Stomach (tissue), 8 donors: ENCODE measurements at regions not wholly inside any gene's neighbourhood (a gene's known extent, or its start where the extent isn't known, plus 50 kb on each side); places are given as distances from the start of the nearest gene placed in this dataset.

Experiments
- DNase-seq, 2 donors: peaks; one replicate each; pipeline versions ENCODE4 v3.0.0 to v3.0.0-alpha.2; 2013 to 2019
- H3K27ac ChIP-seq, 5 donors: fragments of 200-600 bp in 4 of 5; sonication (generic) in 4 of 5; one replicate each; pipeline ENCODE4 v1.5.1; 2013 to 2019; ENCODE audit warnings: mild to moderate bottlenecking in 1 of 5, moderate library complexity in 1 of 5
- H3K27me3 ChIP-seq, 3 donors: fragments of 200-600 bp; sonication (generic); one replicate each; pipeline ENCODE4 v1.5.1; 2017 to 2019; ENCODE audit warnings: mixed run types in 1 of 3
- H3K36me3 ChIP-seq, 4 donors: fragments of 200-600 bp; sonication (generic); 1 replicate in 3 of 4; 2 replicates in 1 of 4; pipeline ENCODE4 v1.5.1; 2016 to 2019
- H3K4me1 ChIP-seq, 4 donors: fragments of 200-600 bp; sonication (generic); one replicate each; pipeline ENCODE4 v1.5.1; 2016 to 2019
- H3K4me3 ChIP-seq, 4 donors: fragments of 200-600 bp; sonication (generic) in 3 of 4; one replicate each; pipeline ENCODE4 v1.5.1; 2016 to 2019; ENCODE audit warnings: mild to moderate bottlenecking in 1 of 4
- H3K9me3 ChIP-seq, 4 donors: fragments of 200-600 bp; sonication (generic); one replicate each; pipeline ENCODE4 v1.5.1; 2016 to 2019
- EP300 ChIP-seq: sonication (generic); formaldehyde crosslinking; IDR thresholded peaks from one replicate; pipeline ENCODE4 v1.6.1; 2017; ENCODE audit warnings: antibody characterized with exemption
- POLR2A ChIP-seq, 4 donors: fragments of 450-650 bp; IDR thresholded peaks; one replicate each; pipeline ENCODE4 v1.6.1; 2016; ENCODE audit warnings: antibody characterized with exemption in 4 of 4, control low read depth in 2 of 4, mild to moderate bottlenecking in 1 of 4, moderate library complexity in 1 of 4
- POLR2AphosphoS5 ChIP-seq, 3 donors: sonication (generic); formaldehyde crosslinking; IDR thresholded peaks; one replicate each; pipeline ENCODE4 v1.6.1; 2016; ENCODE audit warnings: antibody characterized with exemption in 3 of 3
- WGBS, 5 donors: extraction: QIAGEN DNeasy Blood & Tissue Kit in 3 of 5; methylation state at CpG; one replicate each; pipeline versions ENCODE4 v1.1.5 to v1.1.7; 2013 to 2018; 5-methylcytosine and 5-hydroxymethylcytosine counted together
- intact Hi-C: fragments of 100-400 bp; cut with DNase I; formaldehyde crosslinking; loops from one replicate; pipeline ENCODE4 v1.15.1; 2023; ENCODE audit warnings: low total_unique reads
- TF ChIP-seq, protein P1 (sequence below), 7 experiments: fragments of 450-650 bp in 4 of 7; fragments of 200-600 bp in 3 of 7; sonication (generic) in 3 of 7; IDR thresholded peaks; one replicate each; pipeline ENCODE4 v1.5.1; 2016 to 2019; ENCODE audit warnings: antibody characterized with exemption in 7 of 7, control low read depth in 2 of 7, mild to moderate bottlenecking in 1 of 7
- donor health status: healthy with polysubstance abuse.
- donor health status: Bipolar disorder and iron deficiency.
- donor health status: healthy.

GRCh38 chr19:31500197-31500830 is 151.1 kb upstream of the TSHZ3 start:
- TF ChIP-seq POLR2A (IDR thresholded peaks at IDR 0.05) (no peak), POLR2AphosphoS5 (IDR thresholded peaks at IDR 0.05) (no peak), EP300 (no peak)
- TF ChIP-seq, protein P1, sequence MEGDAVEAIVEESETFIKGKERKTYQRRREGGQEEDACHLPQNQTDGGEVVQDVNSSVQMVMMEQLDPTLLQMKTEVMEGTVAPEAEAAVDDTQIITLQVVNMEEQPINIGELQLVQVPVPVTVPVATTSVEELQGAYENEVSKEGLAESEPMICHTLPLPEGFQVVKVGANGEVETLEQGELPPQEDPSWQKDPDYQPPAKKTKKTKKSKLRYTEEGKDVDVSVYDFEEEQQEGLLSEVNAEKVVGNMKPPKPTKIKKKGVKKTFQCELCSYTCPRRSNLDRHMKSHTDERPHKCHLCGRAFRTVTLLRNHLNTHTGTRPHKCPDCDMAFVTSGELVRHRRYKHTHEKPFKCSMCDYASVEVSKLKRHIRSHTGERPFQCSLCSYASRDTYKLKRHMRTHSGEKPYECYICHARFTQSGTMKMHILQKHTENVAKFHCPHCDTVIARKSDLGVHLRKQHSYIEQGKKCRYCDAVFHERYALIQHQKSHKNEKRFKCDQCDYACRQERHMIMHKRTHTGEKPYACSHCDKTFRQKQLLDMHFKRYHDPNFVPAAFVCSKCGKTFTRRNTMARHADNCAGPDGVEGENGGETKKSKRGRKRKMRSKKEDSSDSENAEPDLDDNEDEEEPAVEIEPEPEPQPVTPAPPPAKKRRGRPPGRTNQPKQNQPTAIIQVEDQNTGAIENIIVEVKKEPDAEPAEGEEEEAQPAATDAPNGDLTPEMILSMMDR (IDR thresholded peaks at IDR 0.05), result no peak
- Histone ChIP-seq H3K27ac (no peak overlapping the region), H3K4me3 (no peak overlapping the region), H3K4me1 (no peaks in the 10 kb centered on the region), H3K27me3 (peaks cover 0 to 5% (median 0%) of the 10 kb centered on the region in 3 donors), H3K36me3 (no peaks in the 10 kb centered on the region), H3K9me3 (no peaks in the 10 kb centered on the region)
- WGBS, 5 donors, result 62 to 80% (median 69%) methylated on average over 5 to 8 of the region's 8 CpGs
- intact Hi-C loops, result no loop called here
- no peak for DNase-seq

DNA sequence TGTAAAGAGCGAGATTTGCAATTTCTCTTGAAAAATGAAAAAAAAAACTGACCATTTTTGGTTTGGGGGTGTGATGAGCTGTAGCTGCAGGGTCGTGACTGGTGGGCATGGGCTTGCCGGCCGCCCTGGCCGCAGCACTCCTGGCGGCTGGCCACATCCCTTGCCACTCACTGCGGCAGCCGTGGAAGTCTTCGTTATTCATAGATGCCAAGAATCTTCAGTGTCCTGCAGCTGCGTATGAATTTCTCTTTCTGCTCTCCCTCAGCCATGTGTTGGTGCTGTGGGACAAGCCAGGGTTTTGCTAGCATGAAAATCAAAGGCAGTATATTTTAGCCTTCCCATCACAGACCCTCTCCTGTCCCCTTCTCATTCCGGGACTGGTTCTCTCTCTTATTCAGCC is 151.7 kb upstream of the TSHZ3 start:
- no peaks in the 10 kb centered on the region for H3K9me3 ChIP-seq
- peaks cover 0 to 5% (median 0%) of the 10 kb centered on the region in 3 donors for H3K27me3 ChIP-seq
- 73 to 91% (median 87%) methylated on average over 11 of the region's 11 CpGs for WGBS, 5 donors
- no peaks in the 10 kb centered on the region for H3K4me1 ChIP-seq
- no peak overlapping the region for H3K4me3 ChIP-seq
- H3K27ac ChIP-seq, result no peak overlapping the region
- DNase-seq, result no peak
- TF ChIP-seq EP300, result no peak
- TF ChIP-seq, protein P1 (IDR thresholded peaks at IDR 0.05), result no peak
- TF ChIP-seq POLR2A (IDR thresholded peaks at IDR 0.05), result no peak
- no peak for TF ChIP-seq POLR2AphosphoS5 (IDR thresholded peaks at IDR 0.05)
- intact Hi-C loops, result no loop called here
- no peaks in the 10 kb centered on the region for H3K36me3 ChIP-seq

- H3K27ac ChIP-seq, result no peak overlapping the region
- H3K27me3 ChIP-seq, result peaks cover 0 to 5% (median 0%) of the 10 kb centered on the region in 3 donors
- no peaks in the 10 kb centered on the region for H3K36me3 ChIP-seq
- no peak overlapping the region for H3K4me3 ChIP-seq
- TF ChIP-seq POLR2AphosphoS5 (IDR thresholded peaks at IDR 0.05) (no peak), POLR2A (IDR thresholded peaks at IDR 0.05) (no peak), EP300 (no peak)
- TF ChIP-seq, protein P1 (IDR thresholded peaks at IDR 0.05), result no peak
- no peaks in the 10 kb centered on the region for H3K9me3 ChIP-seq
- WGBS, 5 donors, result 79 to 94% (median 84%) methylated on average over 4 of the region's 4 CpGs
- intact Hi-C loops, result no loop called here
- H3K4me1 ChIP-seq, result no peaks in the 10 kb centered on the region
- no peak for DNase-seq
Measured at GRCh38 chr19:31501427-31502195, 152.4 kb upstream of the TSHZ3 start.

DNA sequence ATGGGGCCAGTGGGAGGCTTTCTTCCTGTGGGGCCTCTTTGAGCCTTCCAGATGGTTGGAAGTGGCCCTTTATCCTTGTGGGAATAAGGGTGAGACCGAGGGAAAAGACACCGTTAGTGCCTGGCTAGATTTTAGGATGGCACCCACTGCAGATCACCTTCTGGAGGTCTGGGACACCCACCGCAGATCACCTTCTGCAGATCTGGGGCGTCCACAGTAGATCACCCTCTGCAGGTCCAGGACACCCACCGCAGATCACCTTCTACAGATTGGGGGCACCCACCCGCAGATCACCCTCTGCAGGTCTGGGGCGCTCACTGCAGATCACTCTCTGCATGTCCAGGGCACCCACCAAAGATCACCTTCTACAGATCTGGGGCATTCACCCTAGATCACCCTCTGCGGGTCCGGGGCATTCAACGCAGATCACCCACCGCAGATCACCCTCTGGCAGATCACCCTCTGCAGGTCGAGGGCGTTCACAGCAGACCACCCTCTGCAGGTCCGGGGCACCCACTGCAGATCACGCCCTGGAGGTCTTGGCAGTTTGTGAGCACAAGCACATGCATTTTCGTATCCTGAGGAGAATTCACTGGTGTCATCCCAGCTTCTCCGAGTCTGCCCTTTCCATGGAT is 153.4 kb upstream of the TSHZ3 start:
- Histone ChIP-seq H3K4me3 (no peak overlapping the region), H3K27me3 (peaks cover 0 to 9% (median 0%) of the 10 kb centered on the region in 3 donors), H3K36me3 (no peaks in the 10 kb centered on the region), H3K9me3 (no peaks in the 10 kb centered on the region), H3K4me1 (no peaks in the 10 kb centered on the region), H3K27ac (no peak overlapping the region)
- no peak for TF ChIP-seq POLR2A (IDR thresholded peaks at IDR 0.05)
- TF ChIP-seq, protein P1 (IDR thresholded peaks at IDR 0.05), result no peak
- no peak for TF ChIP-seq EP300
- TF ChIP-seq POLR2AphosphoS5 (IDR thresholded peaks at IDR 0.05), result no peak
- intact Hi-C loops, result no loop called here
- no peak for DNase-seq
- WGBS, 5 donors, result 88 to 94% (median 89%) methylated on average over 16 to 17 of the region's 17 CpGs
